Suppressor macrophage treated with lipopolysaccharide for 4 hours (primary cell): ENCODE measurements at regions not wholly inside any gene's neighbourhood (a gene's known extent, or its start where the extent isn't known, plus 50 kb on each side); places are given as distances from the start of the nearest gene placed in this dataset.

Experiments used
- DNase-seq: peaks from one replicate; pipeline ENCODE4 v3.0.0-alpha.2; 2020

- no peak for DNase-seq
These were observed 65.9 kb upstream of the GADD45A start for GRCh38 chr1:67619080-67619479.

- DNase-seq, result no peak
These were observed 61.1 kb upstream of the GADD45A start for GRCh38 chr1:67623906-67624305.

GRCh38 chr1:67624680-67625079 is 60.3 kb upstream of the GADD45A start:
- no peak for DNase-seq

GRCh38 chr1:67626090-67626860 is 58.7 kb upstream of the GADD45A start:
- DNase-seq, result peak; percentile 69

GRCh38 chr1:67626861-67627235 is 58.2 kb upstream of the GADD45A start:
- no peak for DNase-seq

GRCh38 chr1:67627336-67627735 is 57.7 kb upstream of the GADD45A start:
- DNase-seq, result no peak

GRCh38 chr1:67627906-67628305 is 57.1 kb upstream of the GADD45A start:
- DNase-seq, result no peak

GRCh38 chr1:67629370-67630075 is 55.5 kb upstream of the GADD45A start:
- no peak for DNase-seq

- no peak for DNase-seq
These were observed 54.5 kb upstream of the GADD45A start for GRCh38 chr1:67630438-67631045.

- DNase-seq, result no peak
These were observed 52.6 kb upstream of the GADD45A start for GRCh38 chr1:67632356-67632755.

- no peak for DNase-seq
These were observed 52.0 kb upstream of the GADD45A start for GRCh38 chr1:67632811-67633655.

- DNase-seq, result no peak
These were observed 50.5 kb upstream of the GADD45A start for GRCh38 chr1:67634396-67634935.

GRCh38 chr1:67635055-67635809 is 49.8 kb upstream of the GADD45A start:
- peak; percentile 13 for DNase-seq
